K562 (cell line): ENCODE measurements at regions not wholly inside any gene's neighbourhood (a gene's known extent, or its start where the extent isn't known, plus 50 kb on each side); places are given as distances from the start of the nearest gene placed in this dataset.

Source experiments
- ATAC-seq: fragments of 200-7000 bp; cut with Tn5 transposase; 3 replicates; pipeline ENCODE4 v1.9.1; 2020; ENCODE audit warnings: moderate library complexity
- BruUV-seq: library from RNA; stranded (reverse); fragments of 400-500 nt; replicated peaks from 2 replicates; lab custom pipeline; 2021; lab: Mats Ljungman, UMichigan
- CTCF ChIA-PET: fragments of 300-600 bp; formaldehyde crosslinking; extraction: SDS; loops from one replicate; lab custom pipeline; 2021; ENCODE audit warnings: low intra/inter-chr PET ratio; lab: Yijun Ruan, JAX
- POLR2A ChIA-PET: fragments of 300-600, 350-650 bp; sonication (Branson Sonifier 250); formaldehyde crosslinking; extraction: SDS; loops from one replicate; lab custom pipeline; 2021; ENCODE audit warnings: antibody characterized with exemption, inconsistent platforms; lab: Yijun Ruan, JAX
- DNase-seq, 4 experiments: peaks; one replicate each; pipeline versions ENCODE4 v3.0.0 to v3.0.0-alpha.2; 2011 to 2018; ENCODE audit warnings: low spot score in 3 of 4, mixed read lengths in 3 of 4; ENCODE audit errors: extremely low read depth in 1 of 4
- FAIRE-seq: peaks from 2 replicates; lab custom pipeline; 2011; peaks lifted over from hg19 to GRCh38; lab: Jason Lieb, UNC
- H2AFZ ChIP-seq: 2 replicates; pipeline ENCODE4 v1.6.0; 2011; ENCODE audit warnings: low read depth, low read length, control low read depth, inconsistent platforms
- H3K27ac ChIP-seq: fragments of 200-600 bp; 3 replicates; pipeline ENCODE4 v1.8.0; 2011; ENCODE audit warnings: low read depth, mild to moderate bottlenecking, control low read depth, inconsistent platforms, low read length, moderate library complexity, mixed read lengths; ENCODE audit errors: extremely low read depth
- H3K27me3 ChIP-seq, 2 experiments: fragments of 300-600 bp in 1 of 2; 2 replicates in 1 of 2; 3 replicates in 1 of 2; pipeline versions ENCODE4 v1.6.0 to v1.8.0; 2011; ENCODE audit warnings: inconsistent platforms in 2 of 2, low read length in 2 of 2, mild to moderate bottlenecking in 1 of 2, mixed read lengths in 1 of 2, moderate library complexity in 1 of 2; ENCODE audit not compliant: control insufficient read depth in 2 of 2, insufficient read depth in 2 of 2
- H3K36me3 ChIP-seq: fragments of 300-600 bp; 3 replicates; pipeline ENCODE4 v1.8.0; 2011; ENCODE audit warnings: mild to moderate bottlenecking, low read length, inconsistent platforms; ENCODE audit not compliant: control insufficient read depth, insufficient read depth
- H3K4me1 ChIP-seq, 2 experiments: fragments of 200-600 bp in 1 of 2; replicated peaks in 1 of 2; 2 replicates in 1 of 2; 3 replicates in 1 of 2; pipeline versions ENCODE4 v1.5.1 to v1.8.0; 2011; ENCODE audit warnings: inconsistent platforms in 2 of 2, low read length in 2 of 2, mild to moderate bottlenecking in 1 of 2, mixed read lengths in 1 of 2, moderate library complexity in 1 of 2; ENCODE audit not compliant: control insufficient read depth in 2 of 2, insufficient read depth in 2 of 2
- H3K4me2 ChIP-seq: 2 replicates; pipeline ENCODE4 v1.6.1; 2011; ENCODE audit warnings: low read length, control low read depth, inconsistent platforms, mixed read lengths; ENCODE audit not compliant: insufficient read depth
- H3K4me3 ChIP-seq: fragments of 200-600 bp; sonication (generic), shearing (Covaris generic); 2 replicates; pipeline ENCODE4 v1.5.1; 2016; ENCODE audit warnings: control low read depth, inconsistent platforms
- H3K79me2 ChIP-seq: fragments of 200-600 bp; 3 replicates; pipeline ENCODE4 v1.8.0; 2011; ENCODE audit warnings: low read length, inconsistent platforms; ENCODE audit not compliant: control insufficient read depth, insufficient read depth
- H3K9ac ChIP-seq, 2 experiments: 2 replicates each; pipeline versions ENCODE4 v1.6.0 to v1.6.1; 2011; ENCODE audit warnings: low read depth in 2 of 2, low read length in 2 of 2, control low read depth in 1 of 2, inconsistent platforms in 1 of 2, mild to moderate bottlenecking in 1 of 2, mixed read lengths in 1 of 2; ENCODE audit not compliant: insufficient read depth in 1 of 2
- H3K9me1 ChIP-seq: one replicate; pipeline ENCODE4 v1.6.0; 2011; ENCODE audit warnings: inconsistent platforms, mild to moderate bottlenecking, low read length, moderate library complexity; ENCODE audit not compliant: control insufficient read depth, insufficient read depth
- H3K9me3 ChIP-seq: replicated peaks from 2 replicates; pipeline ENCODE4 v1.5.1; 2011; ENCODE audit warnings: low read depth, low read length, inconsistent platforms; ENCODE audit not compliant: control insufficient read depth, insufficient read depth
- H4K20me1 ChIP-seq: replicated peaks from 2 replicates; pipeline ENCODE4 v1.6.1; 2011; ENCODE audit warnings: low read length, inconsistent platforms, mixed read lengths; ENCODE audit not compliant: control insufficient read depth, insufficient read depth
- ATF3 ChIP-seq, 2 experiments: fragments of 450-650 bp in 1 of 2; sonication (generic) in 1 of 2; formaldehyde crosslinking in 1 of 2; IDR thresholded peaks in 1 of 2; conservative IDR thresholded peaks in 1 of 2; 2 replicates each; pipeline versions ENCODE4 v1.6.1 to v1.8.1; 2016 to 2023; ENCODE audit warnings: mild to moderate bottlenecking in 2 of 2, moderate library complexity in 2 of 2, inconsistent platforms in 1 of 2, missing genetic modification reagents in 1 of 2
- CTCFL ChIP-seq: IDR thresholded peaks from 2 replicates; pipeline ENCODE4 v1.6.1; 2011; ENCODE audit warnings: borderline replicate concordance, low read depth, mild to moderate bottlenecking, moderate library complexity, low read length; ENCODE audit not compliant: insufficient read depth, poor library complexity, severe bottlenecking
- DMBX1 ChIP-seq: fragments of 250-450 bp; sonication (Bioruptor Pico); IDR thresholded peaks from 2 replicates; pipeline ENCODE4 v1.8.0; 2022; ENCODE audit warnings: inconsistent platforms, mild to moderate bottlenecking, moderate library complexity, borderline replicate concordance
- DPF2 ChIP-seq: fragments of 450-650 bp; IDR thresholded peaks from 2 replicates; pipeline ENCODE4 v1.6.1; 2016
- KAT7 ChIP-seq: sonication (generic); formaldehyde crosslinking; IDR thresholded peaks from 2 replicates; pipeline ENCODE4 v1.8.0; 2022; ENCODE audit warnings: missing genetic modification reagents, mild to moderate bottlenecking, borderline replicate concordance
- LCOR ChIP-seq: sonication (generic); formaldehyde crosslinking; IDR thresholded peaks from 2 replicates; pipeline ENCODE4 v1.8.0; 2022; ENCODE audit warnings: mild to moderate bottlenecking, missing genetic modification reagents
- MAFG ChIP-seq: fragments of 450-650 bp; conservative IDR thresholded peaks from 2 replicates; pipeline ENCODE4 v1.6.1; 2016; ENCODE audit warnings: missing genetic modification characterization, missing compliant biosample characterization
- MYNN ChIP-seq, 2 experiments: sonication (generic); formaldehyde crosslinking in 1 of 2; IDR thresholded peaks; 2 replicates each; pipeline versions ENCODE4 v1.5.0 to v1.6.1; 2016 to 2020; ENCODE audit warnings: antibody characterized with exemption in 1 of 2, missing genetic modification reagents in 1 of 2
- NCOA1 ChIP-seq: fragments of 450-650 bp; IDR thresholded peaks from 2 replicates; pipeline ENCODE4 v1.6.1; 2016; ENCODE audit warnings: low read depth
- NUFIP1 ChIP-seq: fragments of 450-650 bp; IDR thresholded peaks from 2 replicates; pipeline ENCODE4 v1.6.1; 2018; ENCODE audit not compliant: partially characterized antibody
- PTBP1 ChIP-seq: fragments of 200-400 bp; formaldehyde crosslinking; IDR thresholded peaks from 2 replicates; pipeline ENCODE4 v1.6.1; 2017; ENCODE audit warnings: low read depth, low read length
- RBM25 ChIP-seq: fragments of 200-400 bp; formaldehyde crosslinking; IDR thresholded peaks from 2 replicates; pipeline ENCODE4 v1.6.1; 2018; ENCODE audit warnings: low read length, low read depth, moderate library complexity; ENCODE audit not compliant: severe bottlenecking
- SLC30A9 ChIP-seq: fragments of 250-450 bp; sonication (Bioruptor Pico); IDR thresholded peaks from 2 replicates; pipeline ENCODE4 v1.8.0; 2022; ENCODE audit warnings: mild to moderate bottlenecking, moderate library complexity
- ZNF311 ChIP-seq: fragments of 250-450 bp; sonication (Bioruptor Pico); IDR thresholded peaks from 2 replicates; pipeline ENCODE4 v1.4.0; 2020; ENCODE audit warnings: mild to moderate bottlenecking, moderate library complexity
- ZNF445 ChIP-seq: fragments of 250-450 bp; sonication (Bioruptor Pico); IDR thresholded peaks from 2 replicates; pipeline ENCODE4 v1.4.0; 2020; ENCODE audit warnings: low read depth, mild to moderate bottlenecking, moderate library complexity
- ZNF609 ChIP-seq: sonication (generic); formaldehyde crosslinking; IDR thresholded peaks from 2 replicates; pipeline ENCODE4 v1.8.1; 2023; ENCODE audit warnings: missing genetic modification reagents, mild to moderate bottlenecking, borderline replicate concordance
- WGBS: fragments of 100-300 bp; shearing (Covaris generic); methylation state at CpG from one replicate; pipeline ENCODE4 v1.1.6; 2016; ENCODE audit warnings: low coverage, mixed read lengths; ENCODE audit not compliant: insufficient coverage; ENCODE audit errors: missing lambda C conversion rate; 5-methylcytosine and 5-hydroxymethylcytosine counted together
- in situ Hi-C: fragments of 300-500 bp; cut with MboI; formaldehyde crosslinking; loops from 4 replicates; pipeline ENCODE4 v1.15.0; 2018; ENCODE audit warnings: inconsistent platforms, mixed read lengths
- intact Hi-C: fragments of 100-400 bp; cut with micrococcal nuclease; formaldehyde crosslinking; loops from 2 replicates; pipeline ENCODE4 v1.14.2; 2022

GRCh38 chr1:14129009-14129408, 429.0 kb downstream of the PRDM2 start:
- no TSS peak for BruUV-seq
- Histone ChIP-seq H3K4me1 (no peaks in the 10 kb centered on the region), H3K4me3 (no peak overlapping the region), H3K27me3 (peaks cover 5 to 16% of the 10 kb centered on the region in 2 experiments; a peak in 3 of 5 replicates), H3K9me1 (no peaks in the 10 kb centered on the region), H3K9me3 (no peaks in the 10 kb centered on the region), H3K9ac (no peak overlapping the region), H2AFZ (no peak overlapping the region), H3K79me2 (no peaks in the 10 kb centered on the region), H3K36me3 (no peaks in the 10 kb centered on the region), H3K4me2 (no peak overlapping the region), H3K27ac (no peak overlapping the region), H4K20me1 (no peaks in the 10 kb centered on the region)
- CTCF ChIA-PET = no interaction called here
- POLR2A ChIA-PET = no interaction called here
- intact Hi-C loops (no loop called here), in situ Hi-C loops (no loop called here)
- no peak for FAIRE-seq
- no peak for ATAC-seq
- 0% methylated on average over 2 of the region's 2 CpGs for WGBS
- DNase-seq = no peak
- TF ChIP-seq ZNF311 (CRISPR knock-in tag) = no peak
- no peak for TF ChIP-seq DPF2
- no peak for TF ChIP-seq ATF3 (IDR thresholded peaks at IDR 0.05)
- no peak for TF ChIP-seq ATF3 (CRISPR knock-in tag; conservative IDR thresholded peaks at IDR 0.05)
- no peak for TF ChIP-seq NCOA1
- TF ChIP-seq LCOR (CRISPR knock-in tag) = no peak
- TF ChIP-seq CTCFL = no peak
- TF ChIP-seq RBM25 = no peak
- no peak for TF ChIP-seq KAT7 (CRISPR knock-in tag)
- TF ChIP-seq DMBX1 (CRISPR knock-in tag) = no peak
- no peak for TF ChIP-seq SLC30A9 (CRISPR knock-in tag)
- TF ChIP-seq NUFIP1 = no peak
- no peak for TF ChIP-seq ZNF609
- TF ChIP-seq ZNF445 = no peak
- TF ChIP-seq MAFG = no peak
- no peak for TF ChIP-seq PTBP1
- no peak for TF ChIP-seq MYNN (IDR thresholded peaks at IDR 0.05)
- TF ChIP-seq MYNN (CRISPR knock-in tag; IDR thresholded peaks at IDR 0.05) = no peak
